GM12891 (cell line): ENCODE measurements at regions not wholly inside any gene's neighbourhood (a gene's known extent, or its start where the extent isn't known, plus 50 kb on each side); places are given as distances from the start of the nearest gene placed in this dataset.

Source experiments
- PAX5 ChIP-seq: IDR thresholded peaks from 2 replicates; pipeline ENCODE4 v1.6.1; 2011; ENCODE audit warnings: low read length, moderate library complexity, mild to moderate bottlenecking; ENCODE audit not compliant: insufficient read depth, severe bottlenecking
- POLR2A ChIP-seq: IDR thresholded peaks from 2 replicates; pipeline ENCODE4 v1.6.1; 2011; ENCODE audit warnings: low read depth, low read length, control low read depth
- SPI1 ChIP-seq: IDR thresholded peaks from 2 replicates; pipeline ENCODE4 v1.6.1; 2011; ENCODE audit warnings: low read depth, low read length, control low read depth
- TAF1 ChIP-seq: IDR thresholded peaks from 2 replicates; pipeline ENCODE4 v1.6.1; 2011; ENCODE audit warnings: low read depth, low read length, control low read depth

- no peak for TF ChIP-seq POLR2A
- no peak for TF ChIP-seq PAX5
- TF ChIP-seq TAF1, result no peak
- peak; percentile 53 for TF ChIP-seq SPI1
These were observed 74.2 kb upstream of the RFC3 start for GRCh38 chr13:33743438-33744368.
